Smooth muscle cell (in vitro differentiated cells): ENCODE measurements at regions not wholly inside any gene's neighbourhood (a gene's known extent, or its start where the extent isn't known, plus 50 kb on each side); places are given as distances from the start of the nearest gene placed in this dataset.

Experiments
- DNase-seq: peaks from one replicate; lab custom pipeline; 2025; ENCODE audit not compliant: unreplicated experiment; lab: John Stamatoyannopoulos, UW
- H2AFZ ChIP-seq: fragments of 200-600 bp; sonication (generic); 2 replicates; pipeline ENCODE4 v1.6.0; 2016; ENCODE audit warnings: antibody characterized with exemption, low read depth, mild to moderate bottlenecking
- H3F3A ChIP-seq: fragments of 200-600 bp; sonication (generic); 2 replicates; pipeline ENCODE4 v1.6.0; 2017; ENCODE audit warnings: antibody characterized with exemption, low read depth
- H3K27ac ChIP-seq: fragments of 200-600 bp; sonication (generic); 2 replicates; pipeline ENCODE4 v1.5.1; 2016; ENCODE audit warnings: low read depth, mild to moderate bottlenecking
- H3K27me3 ChIP-seq: fragments of 200-600 bp; sonication (generic); 2 replicates; pipeline ENCODE4 v1.6.1; 2016; ENCODE audit warnings: low read depth, mild to moderate bottlenecking
- H3K36me3 ChIP-seq: fragments of 200-600 bp; sonication (generic); 2 replicates; pipeline ENCODE4 v1.5.1; 2016; ENCODE audit warnings: low read depth
- H3K4me1 ChIP-seq: fragments of 200-600 bp; sonication (generic); 2 replicates; pipeline ENCODE4 v1.5.1; 2016; ENCODE audit warnings: low read depth
- H3K4me2 ChIP-seq: fragments of 200-600 bp; sonication (generic); 2 replicates; pipeline ENCODE4 v1.6.0; 2016; ENCODE audit warnings: mild to moderate bottlenecking
- H3K4me3 ChIP-seq: fragments of 200-600 bp; sonication (generic); 2 replicates; pipeline ENCODE4 v1.5.1; 2016; ENCODE audit warnings: mild to moderate bottlenecking
- H3K79me2 ChIP-seq: fragments of 200-600 bp; sonication (generic); 2 replicates; pipeline ENCODE4 v1.6.0; 2016; ENCODE audit warnings: low read depth, mild to moderate bottlenecking
- H3K9ac ChIP-seq: fragments of 200-600 bp; sonication (generic); 2 replicates; pipeline ENCODE4 v1.6.0; 2016; ENCODE audit warnings: low read depth
- H3K9me3 ChIP-seq: fragments of 200-600 bp; sonication (generic); replicated peaks from 2 replicates; pipeline ENCODE4 v1.5.1; 2016; ENCODE audit warnings: low read depth
- H4K20me1 ChIP-seq: fragments of 200-600 bp; sonication (generic); 2 replicates; pipeline ENCODE4 v1.6.0; 2016; ENCODE audit warnings: low read depth
- CTCF ChIP-seq: fragments of 200-600 bp; sonication (generic); IDR thresholded peaks from 2 replicates; pipeline ENCODE4 v1.5.1; 2017; ENCODE audit warnings: borderline replicate concordance, mild to moderate bottlenecking, antibody characterized with exemption; ENCODE audit not compliant: insufficient read depth, poor library complexity, severe bottlenecking
- WGBS: methylation state at CpG from one replicate; pipeline ENCODE4 v1.1.7; 2016; ENCODE audit warnings: low lambda C conversion rate; 5-methylcytosine and 5-hydroxymethylcytosine counted together

- no peak overlapping the region for H3K4me2 ChIP-seq
- no peak for TF ChIP-seq CTCF
- H4K20me1 ChIP-seq = no peaks in the 10 kb centered on the region
- no peak overlapping the region for H2AFZ ChIP-seq
- peaks cover 18% of the 10 kb centered on the region for H3K4me1 ChIP-seq
- H3K9me3 ChIP-seq = no peaks in the 10 kb centered on the region
- no peaks in the 10 kb centered on the region for H3K27me3 ChIP-seq
- no peaks in the 10 kb centered on the region for H3K79me2 ChIP-seq
- H3K27ac ChIP-seq = no peak overlapping the region
- H3F3A ChIP-seq = peaks cover 9% of the 10 kb centered on the region
- H3K4me3 ChIP-seq = no peak overlapping the region
- 58% methylated on average over 4 of the region's 4 CpGs for WGBS
- no peak for DNase-seq
- no peak overlapping the region for H3K9ac ChIP-seq
- no peaks in the 10 kb centered on the region for H3K36me3 ChIP-seq
Observed at GRCh38 chr3:150057227-150057626, 86.5 kb upstream of the PFN2 start.

- peaks cover 8% of the 10 kb centered on the region for H3F3A ChIP-seq
- no peaks in the 10 kb centered on the region for H3K9me3 ChIP-seq
- no peaks in the 10 kb centered on the region for H3K27me3 ChIP-seq
- no peak overlapping the region for H3K9ac ChIP-seq
- H3K4me1 ChIP-seq = peaks cover 16% of the 10 kb centered on the region
- H3K27ac ChIP-seq = no peak overlapping the region
- H3K4me3 ChIP-seq = no peak overlapping the region
- no peak for TF ChIP-seq CTCF
- H3K79me2 ChIP-seq = no peaks in the 10 kb centered on the region
- no peak for DNase-seq
- WGBS = 93% methylated on average over 6 of the region's 6 CpGs
- H2AFZ ChIP-seq = no peak overlapping the region
- H3K4me2 ChIP-seq = no peak overlapping the region
- no peaks in the 10 kb centered on the region for H3K36me3 ChIP-seq
- no peaks in the 10 kb centered on the region for H4K20me1 ChIP-seq
Observed at GRCh38 chr3:150055332-150055731, 84.6 kb upstream of the PFN2 start.

- H3K79me2 ChIP-seq = no peaks in the 10 kb centered on the region
- no peak for TF ChIP-seq CTCF
- 89% methylated on average over 2 of the region's 2 CpGs for WGBS
Observed at GRCh38 chr3:150054635-150055034, 83.9 kb upstream of the PFN2 start.

GRCh38 chr3:150050510-150050909 lies 79.8 kb upstream of the PFN2 start:
- Histone ChIP-seq H3K36me3 (no peaks in the 10 kb centered on the region), H3K4me1 (peaks cover 7% of the 10 kb centered on the region), H2AFZ (no peak overlapping the region), H3K9me3 (no peaks in the 10 kb centered on the region), H3K79me2 (no peaks in the 10 kb centered on the region), H3K4me2 (no peak overlapping the region), H3K27ac (no peak overlapping the region), H3K4me3 (no peak overlapping the region), H3K9ac (no peak overlapping the region), H3K27me3 (no peaks in the 10 kb centered on the region), H3F3A (no peaks in the 10 kb centered on the region), H4K20me1 (no peaks in the 10 kb centered on the region)
- 97% methylated on average over 25 of the region's 25 CpGs for WGBS
- DNase-seq = no peak
- no peak for TF ChIP-seq CTCF

More at GRCh38 chr3:150054635-150055034, 83.9 kb upstream of the PFN2 start:
- Histone ChIP-seq H2AFZ (no peak overlapping the region), H3K36me3 (no peaks in the 10 kb centered on the region), H3K27me3 (no peaks in the 10 kb centered on the region), H4K20me1 (no peaks in the 10 kb centered on the region), H3K27ac (no peak overlapping the region), H3K4me3 (no peak overlapping the region), H3K4me1 (peaks cover 12% of the 10 kb centered on the region), H3K4me2 (no peak overlapping the region), H3F3A (peaks cover 8% of the 10 kb centered on the region), H3K9ac (no peak overlapping the region), H3K9me3 (no peaks in the 10 kb centered on the region)
- no peak for DNase-seq
